Brain microvascular endothelial cell (primary cell): ENCODE measurements at regions not wholly inside any gene's neighbourhood (a gene's known extent, or its start where the extent isn't known, plus 50 kb on each side); places are given as distances from the start of the nearest gene placed in this dataset.
"Not testable (repeated sequence)": the region's sequence is repeated elsewhere in the genome, so short reads cannot be mapped to it uniquely, and the experiment has no call there.

Experiments
- DNase-seq: peaks from one replicate; pipeline ENCODE4 v3.0.0-alpha.2; 2020
- H3K27ac ChIP-seq: fragments of 250-450 bp; sonication (Bioruptor Pico); 2 replicates; pipeline ENCODE4 v1.5.1; 2020; ENCODE audit warnings: mild to moderate bottlenecking, moderate library complexity
- H3K27me3 ChIP-seq: fragments of 250-450 bp; sonication (Bioruptor Pico); replicated peaks from 2 replicates; pipeline ENCODE4 v1.5.1; 2020; ENCODE audit warnings: mild to moderate bottlenecking
- H3K36me3 ChIP-seq: fragments of 250-450 bp; sonication (Bioruptor Pico); replicated peaks from 2 replicates; pipeline ENCODE4 v1.5.1; 2020; ENCODE audit warnings: mild to moderate bottlenecking
- H3K4me3 ChIP-seq: 2 replicates; pipeline ENCODE4 v1.5.1; 2011; ENCODE audit warnings: low read depth, mild to moderate bottlenecking, control low read depth, low read length, moderate library complexity
- in situ Hi-C: cut with HindIII; loops from 2 replicates; pipeline ENCODE4 v1.10.0; 2017; ENCODE audit warnings: low sequenced_read_pairs, low pct_ligation_motif_present
- TF ChIP-seq, protein P1 (sequence below): IDR thresholded peaks from 2 replicates; pipeline ENCODE4 v1.5.1; 2011; ENCODE audit warnings: low read depth, mild to moderate bottlenecking, moderate library complexity, low read length, control low read depth, inconsistent platforms; ENCODE audit errors: missing control alignments

DNA sequence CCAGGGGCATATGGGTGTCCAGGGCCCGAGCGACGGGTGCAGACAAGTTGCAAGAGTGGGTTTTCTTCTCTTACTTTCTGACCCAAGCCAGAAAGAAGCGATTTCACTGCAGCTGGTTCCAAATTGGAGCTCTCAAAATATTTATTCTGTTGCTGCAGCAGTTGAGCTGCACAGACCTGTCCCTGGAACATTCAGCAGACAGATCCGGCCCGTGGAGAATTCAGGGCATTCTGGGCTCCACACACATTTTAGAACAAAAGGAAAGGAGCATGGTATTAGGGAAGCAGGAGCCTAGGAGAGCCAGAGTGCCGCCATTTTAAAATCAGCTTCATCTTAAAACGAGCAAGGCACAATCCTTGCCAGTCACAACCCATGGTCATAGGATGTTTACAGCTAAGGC lies 135.3 kb upstream of the TPM1 start:
- TF ChIP-seq, protein P1, sequence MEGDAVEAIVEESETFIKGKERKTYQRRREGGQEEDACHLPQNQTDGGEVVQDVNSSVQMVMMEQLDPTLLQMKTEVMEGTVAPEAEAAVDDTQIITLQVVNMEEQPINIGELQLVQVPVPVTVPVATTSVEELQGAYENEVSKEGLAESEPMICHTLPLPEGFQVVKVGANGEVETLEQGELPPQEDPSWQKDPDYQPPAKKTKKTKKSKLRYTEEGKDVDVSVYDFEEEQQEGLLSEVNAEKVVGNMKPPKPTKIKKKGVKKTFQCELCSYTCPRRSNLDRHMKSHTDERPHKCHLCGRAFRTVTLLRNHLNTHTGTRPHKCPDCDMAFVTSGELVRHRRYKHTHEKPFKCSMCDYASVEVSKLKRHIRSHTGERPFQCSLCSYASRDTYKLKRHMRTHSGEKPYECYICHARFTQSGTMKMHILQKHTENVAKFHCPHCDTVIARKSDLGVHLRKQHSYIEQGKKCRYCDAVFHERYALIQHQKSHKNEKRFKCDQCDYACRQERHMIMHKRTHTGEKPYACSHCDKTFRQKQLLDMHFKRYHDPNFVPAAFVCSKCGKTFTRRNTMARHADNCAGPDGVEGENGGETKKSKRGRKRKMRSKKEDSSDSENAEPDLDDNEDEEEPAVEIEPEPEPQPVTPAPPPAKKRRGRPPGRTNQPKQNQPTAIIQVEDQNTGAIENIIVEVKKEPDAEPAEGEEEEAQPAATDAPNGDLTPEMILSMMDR, result no peak
- in situ Hi-C loops, result no loop called here

GRCh38 chr15:62908341-62908740 lies 134.2 kb upstream of the TPM1 start:
- H3K36me3 ChIP-seq, in situ Hi-C loops, DNase-seq, H3K27me3 ChIP-seq, H3K4me3 ChIP-seq, H3K27ac ChIP-seq: not testable (repeated sequence)

More for the DNA sequence above, 135.3 kb upstream of the TPM1 start:
- Histone ChIP-seq H3K36me3 (no peaks in the 10 kb centered on the region), H3K4me3 (no peak overlapping the region), H3K27ac (no peak overlapping the region), H3K27me3 (no peaks in the 10 kb centered on the region)
- no peak for DNase-seq

- TF ChIP-seq, protein P1, result no peak
- DNase-seq, result no peak
- in situ Hi-C loops, result no loop called here
- H3K36me3 ChIP-seq, result no peaks in the 10 kb centered on the region
- H3K27ac ChIP-seq, result no peak overlapping the region
- no peak overlapping the region for H3K4me3 ChIP-seq
- no peaks in the 10 kb centered on the region for H3K27me3 ChIP-seq
Observed at GRCh38 chr15:62909257-62909656, 133.3 kb upstream of the TPM1 start.

DNA sequence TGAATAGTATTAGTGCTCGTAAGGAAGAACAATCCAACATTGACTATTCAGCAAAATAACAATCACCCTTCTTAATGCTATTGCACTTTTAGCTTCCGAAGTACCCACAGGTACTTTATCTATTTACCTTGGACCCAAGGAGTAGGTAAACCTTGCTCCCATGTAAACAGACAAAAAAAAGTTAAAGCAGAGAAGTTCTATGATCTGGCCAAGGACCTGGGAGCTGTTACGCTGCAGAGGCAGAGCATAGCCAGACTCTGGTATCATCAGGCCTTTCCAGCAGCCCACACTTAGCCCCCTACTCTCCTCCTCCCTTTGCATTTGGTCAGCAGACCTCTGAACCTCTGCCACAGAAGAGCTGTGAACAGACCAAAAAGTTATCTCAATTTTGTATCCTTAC lies 130.3 kb upstream of the TPM1 start:
- TF ChIP-seq, protein P1, result no peak
- DNase-seq, result no peak
- Histone ChIP-seq H3K27ac (no peak overlapping the region), H3K36me3 (no peaks in the 10 kb centered on the region), H3K4me3 (no peak overlapping the region), H3K27me3 (no peaks in the 10 kb centered on the region)
- in situ Hi-C loops, result no loop called here

DNA sequence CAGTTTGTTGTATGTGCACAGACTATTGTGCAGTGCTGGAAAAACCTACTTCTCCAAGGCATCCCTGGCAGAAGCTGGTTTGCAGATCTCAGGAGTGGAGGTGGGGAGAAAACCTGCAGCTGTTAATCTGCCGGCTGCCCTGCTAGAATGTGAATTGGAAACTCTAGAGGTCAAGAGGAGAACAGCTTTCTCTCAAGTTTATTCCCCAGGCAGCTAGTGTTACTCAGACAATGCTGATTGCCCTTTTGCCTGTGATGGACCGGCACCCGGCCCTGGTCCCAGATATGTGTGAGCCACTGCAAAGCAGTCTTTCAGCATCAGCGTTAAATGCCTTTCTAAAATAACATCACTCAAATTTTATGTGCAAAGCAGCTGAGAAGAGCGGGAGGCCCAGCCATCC lies 129.7 kb upstream of the TPM1 start:
- Histone ChIP-seq H3K4me3 (no peak overlapping the region), H3K27ac (no peak overlapping the region), H3K27me3 (no peaks in the 10 kb centered on the region), H3K36me3 (no peaks in the 10 kb centered on the region)
- TF ChIP-seq, protein P1, result peak; percentile 39
- DNase-seq, result no peak
- in situ Hi-C loops, result no loop called here

DNA sequence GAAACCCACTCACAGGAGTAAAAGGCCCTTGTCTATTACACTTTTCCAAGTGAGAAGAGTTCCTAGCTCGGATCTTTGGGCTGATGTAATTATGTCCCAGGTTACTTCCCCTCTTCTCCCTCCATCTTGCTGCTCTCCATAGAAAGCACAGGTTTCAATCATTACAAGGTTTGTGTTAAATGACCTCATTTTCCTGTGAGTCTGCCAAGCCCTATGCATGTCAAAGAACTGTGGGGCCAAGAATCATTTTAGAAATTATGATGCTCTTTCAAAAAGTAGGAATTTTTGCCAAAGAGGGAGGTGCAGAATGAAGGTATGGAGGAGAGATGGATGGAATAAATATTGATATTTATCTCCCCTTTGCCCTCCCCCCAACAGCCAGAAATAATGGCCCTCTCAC lies 129.3 kb upstream of the TPM1 start:
- Histone ChIP-seq H3K27me3 (no peaks in the 10 kb centered on the region), H3K36me3 (no peaks in the 10 kb centered on the region), H3K4me3 (no peak overlapping the region), H3K27ac (no peak overlapping the region)
- in situ Hi-C loops, result no loop called here
- TF ChIP-seq, protein P1, result no peak
- no peak for DNase-seq
